Suprapubic skin (tissue), 4 donors: ENCODE measurements at regions not wholly inside any gene's neighbourhood (a gene's known extent, or its start where the extent isn't known, plus 50 kb on each side); places are given as distances from the start of the nearest gene placed in this dataset.

Source experiments
- EP300 ChIP-seq: sonication (generic); formaldehyde crosslinking; IDR thresholded peaks from one replicate; pipeline ENCODE4 v1.6.1; 2017; ENCODE audit warnings: antibody characterized with exemption
- POLR2A ChIP-seq, 2 donors: fragments of 450-650 bp; IDR thresholded peaks; one replicate each; pipeline ENCODE4 v1.6.1; 2017; ENCODE audit warnings: antibody characterized with exemption in 2 of 2, mild to moderate bottlenecking in 2 of 2, moderate library complexity in 2 of 2
- POLR2AphosphoS5 ChIP-seq, 3 donors: sonication (generic); formaldehyde crosslinking; IDR thresholded peaks; one replicate each; pipeline ENCODE4 v1.6.1; 2017; ENCODE audit warnings: antibody characterized with exemption in 3 of 3
- TF ChIP-seq, protein P1 (sequence below), 2 donors: fragments of 200-600 bp in 1 of 2; fragments of 450-650 bp in 1 of 2; sonication (generic) in 1 of 2; IDR thresholded peaks; one replicate each; pipeline ENCODE4 v1.5.1; 2016 to 2019; ENCODE audit warnings: antibody characterized with exemption in 2 of 2, mild to moderate bottlenecking in 1 of 2, moderate library complexity in 1 of 2

DNA sequence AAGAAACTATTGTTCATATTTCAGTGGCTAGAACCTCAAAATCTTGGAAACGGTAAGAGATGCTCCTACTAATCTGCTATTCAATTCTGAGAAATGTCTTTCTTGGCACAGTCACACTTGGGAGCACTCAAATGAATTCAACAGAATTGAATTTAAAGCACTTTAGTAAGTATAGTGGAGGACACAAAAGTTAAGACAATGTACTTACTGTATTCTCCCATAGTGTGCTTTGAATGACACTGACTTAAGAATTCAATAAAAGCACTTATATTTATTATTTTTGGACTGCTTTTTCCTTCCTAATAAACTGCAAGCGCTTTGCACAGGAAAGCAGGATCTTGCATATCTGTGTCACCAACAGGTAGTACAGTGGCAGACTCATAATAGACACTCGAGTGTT, 156.1 kb upstream of the RIMS1 start:
- TF ChIP-seq, protein P1, sequence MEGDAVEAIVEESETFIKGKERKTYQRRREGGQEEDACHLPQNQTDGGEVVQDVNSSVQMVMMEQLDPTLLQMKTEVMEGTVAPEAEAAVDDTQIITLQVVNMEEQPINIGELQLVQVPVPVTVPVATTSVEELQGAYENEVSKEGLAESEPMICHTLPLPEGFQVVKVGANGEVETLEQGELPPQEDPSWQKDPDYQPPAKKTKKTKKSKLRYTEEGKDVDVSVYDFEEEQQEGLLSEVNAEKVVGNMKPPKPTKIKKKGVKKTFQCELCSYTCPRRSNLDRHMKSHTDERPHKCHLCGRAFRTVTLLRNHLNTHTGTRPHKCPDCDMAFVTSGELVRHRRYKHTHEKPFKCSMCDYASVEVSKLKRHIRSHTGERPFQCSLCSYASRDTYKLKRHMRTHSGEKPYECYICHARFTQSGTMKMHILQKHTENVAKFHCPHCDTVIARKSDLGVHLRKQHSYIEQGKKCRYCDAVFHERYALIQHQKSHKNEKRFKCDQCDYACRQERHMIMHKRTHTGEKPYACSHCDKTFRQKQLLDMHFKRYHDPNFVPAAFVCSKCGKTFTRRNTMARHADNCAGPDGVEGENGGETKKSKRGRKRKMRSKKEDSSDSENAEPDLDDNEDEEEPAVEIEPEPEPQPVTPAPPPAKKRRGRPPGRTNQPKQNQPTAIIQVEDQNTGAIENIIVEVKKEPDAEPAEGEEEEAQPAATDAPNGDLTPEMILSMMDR (IDR thresholded peaks at IDR 0.05) = no peak
- TF ChIP-seq POLR2A (IDR thresholded peaks at IDR 0.05) (no peak), EP300 (no peak), POLR2AphosphoS5 (IDR thresholded peaks at IDR 0.05) (no peak)
